ENCODE measurements at regions not wholly inside any gene's neighbourhood (a gene's known extent, or its start where the extent isn't known, plus 50 kb on each side); places are given as distances from the start of the nearest gene placed in this dataset.

- TF ChIP-seq POLR2A (IDR thresholded peaks at IDR 0.05; ENCODE audit: low read length), result no peak
- TF ChIP-seq GATA1 (IDR thresholded peaks at IDR 0.05; ENCODE audit: low read depth, low read length), result no peak
Observed at GRCh38 chr2:60394463-60394862, 159.0 kb downstream of the BCL11A start.
